SK-N-SH treated with all-trans-retinoic acid at 6 μM for 48 hours (cell line): ENCODE measurements at regions not wholly inside any gene's neighbourhood (a gene's known extent, or its start where the extent isn't known, plus 50 kb on each side); places are given as distances from the start of the nearest gene placed in this dataset.

Experiments used
- ARNTL ChIP-seq: fragments of 450-650 bp; formaldehyde crosslinking; IDR thresholded peaks from 2 replicates; pipeline ENCODE4 v1.5.0; 2020; ENCODE audit warnings: low read depth, mild to moderate bottlenecking, moderate library complexity, borderline replicate concordance
- BACH2 ChIP-seq: fragments of 250-450 bp; sonication (Bioruptor Pico); IDR thresholded peaks from 2 replicates; pipeline ENCODE4 v1.9.0; 2021; ENCODE audit warnings: mild to moderate bottlenecking, borderline replicate concordance
- ESRRG ChIP-seq: fragments of 250-450 bp; sonication (Bioruptor Pico); IDR thresholded peaks from 2 replicates; pipeline ENCODE4 v1.6.1; 2021; ENCODE audit warnings: mild to moderate bottlenecking
- OSR1 ChIP-seq: fragments of 250-450 bp; sonication (Bioruptor Pico); IDR thresholded peaks from 2 replicates; pipeline ENCODE4 v1.8.0; 2022; ENCODE audit warnings: moderate library complexity, mild to moderate bottlenecking, inconsistent platforms
- ZFP30 ChIP-seq: fragments of 450-650 bp; formaldehyde crosslinking; IDR thresholded peaks from 2 replicates; pipeline ENCODE4 v1.5.0; 2022; ENCODE audit warnings: mild to moderate bottlenecking, moderate library complexity
- ZNF70 ChIP-seq: fragments of 450-650 bp; formaldehyde crosslinking; IDR thresholded peaks from 2 replicates; pipeline ENCODE4 v1.5.0; 2020; ENCODE audit warnings: mild to moderate bottlenecking, moderate library complexity
- ZNF8 ChIP-seq: fragments of 450-650 bp; formaldehyde crosslinking; IDR thresholded peaks from 2 replicates; pipeline ENCODE4 v1.5.0; 2020; ENCODE audit warnings: mild to moderate bottlenecking, moderate library complexity
- TF ChIP-seq, protein P1 (sequence below): fragments of 250-450 bp; sonication (Bioruptor Pico); IDR thresholded peaks from 2 replicates; pipeline ENCODE4 v1.8.0; 2020; ENCODE audit warnings: mild to moderate bottlenecking, moderate library complexity, borderline replicate concordance
- TF ChIP-seq, protein P2 (sequence below): fragments of 250-450 bp; sonication (Bioruptor Pico); IDR thresholded peaks from 2 replicates; pipeline ENCODE4 v1.5.1; 2020; ENCODE audit warnings: low read depth, mild to moderate bottlenecking, moderate library complexity

DNA sequence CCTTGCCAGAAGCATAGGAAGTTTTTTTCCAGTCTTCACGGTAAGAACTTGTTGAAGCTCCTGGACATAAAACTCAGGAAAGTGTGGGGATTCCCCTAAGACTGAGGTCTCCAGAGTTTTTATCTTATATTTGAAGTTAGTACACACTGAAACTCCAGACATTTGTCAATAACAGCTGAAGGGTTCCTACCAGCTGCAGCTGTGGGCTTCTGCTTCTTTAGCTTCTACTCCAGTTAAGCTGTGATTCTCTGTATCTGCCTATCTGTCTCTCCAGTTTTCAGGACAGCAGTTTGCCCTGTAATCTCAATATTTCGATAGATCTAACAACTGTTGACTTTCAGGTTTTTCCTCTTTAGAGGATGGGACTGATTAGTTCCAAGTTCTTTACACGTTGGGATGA is 966.0 kb upstream of the SEMA6D start:
- TF ChIP-seq ZNF8 (CRISPR knock-in tag) (no peak), ZFP30 (CRISPR knock-in tag) (no peak), OSR1 (CRISPR knock-in tag) (no peak), ARNTL (no peak), ESRRG (CRISPR knock-in tag) (no peak), ZNF70 (CRISPR knock-in tag) (no peak), BACH2 (CRISPR knock-in tag) (no peak)
- TF ChIP-seq, protein P1, sequence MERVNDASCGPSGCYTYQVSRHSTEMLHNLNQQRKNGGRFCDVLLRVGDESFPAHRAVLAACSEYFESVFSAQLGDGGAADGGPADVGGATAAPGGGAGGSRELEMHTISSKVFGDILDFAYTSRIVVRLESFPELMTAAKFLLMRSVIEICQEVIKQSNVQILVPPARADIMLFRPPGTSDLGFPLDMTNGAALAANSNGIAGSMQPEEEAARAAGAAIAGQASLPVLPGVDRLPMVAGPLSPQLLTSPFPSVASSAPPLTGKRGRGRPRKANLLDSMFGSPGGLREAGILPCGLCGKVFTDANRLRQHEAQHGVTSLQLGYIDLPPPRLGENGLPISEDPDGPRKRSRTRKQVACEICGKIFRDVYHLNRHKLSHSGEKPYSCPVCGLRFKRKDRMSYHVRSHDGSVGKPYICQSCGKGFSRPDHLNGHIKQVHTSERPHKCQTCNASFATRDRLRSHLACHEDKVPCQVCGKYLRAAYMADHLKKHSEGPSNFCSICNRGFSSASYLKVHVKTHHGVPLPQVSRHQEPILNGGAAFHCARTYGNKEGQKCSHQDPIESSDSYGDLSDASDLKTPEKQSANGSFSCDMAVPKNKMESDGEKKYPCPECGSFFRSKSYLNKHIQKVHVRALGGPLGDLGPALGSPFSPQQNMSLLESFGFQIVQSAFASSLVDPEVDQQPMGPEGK = no peak
- TF ChIP-seq, protein P2, sequence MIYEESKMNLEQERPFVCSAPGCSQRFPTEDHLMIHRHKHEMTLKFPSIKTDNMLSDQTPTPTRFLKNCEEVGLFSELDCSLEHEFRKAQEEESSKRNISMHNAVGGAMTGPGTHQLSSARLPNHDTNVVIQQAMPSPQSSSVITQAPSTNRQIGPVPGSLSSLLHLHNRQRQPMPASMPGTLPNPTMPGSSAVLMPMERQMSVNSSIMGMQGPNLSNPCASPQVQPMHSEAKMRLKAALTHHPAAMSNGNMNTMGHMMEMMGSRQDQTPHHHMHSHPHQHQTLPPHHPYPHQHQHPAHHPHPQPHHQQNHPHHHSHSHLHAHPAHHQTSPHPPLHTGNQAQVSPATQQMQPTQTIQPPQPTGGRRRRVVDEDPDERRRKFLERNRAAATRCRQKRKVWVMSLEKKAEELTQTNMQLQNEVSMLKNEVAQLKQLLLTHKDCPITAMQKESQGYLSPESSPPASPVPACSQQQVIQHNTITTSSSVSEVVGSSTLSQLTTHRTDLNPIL (CRISPR knock-in tag) = no peak
